Thymus (tissue), 11 donors: ENCODE measurements at regions not wholly inside any gene's neighbourhood (a gene's known extent, or its start where the extent isn't known, plus 50 kb on each side); places are given as distances from the start of the nearest gene placed in this dataset.
"Not testable (repeated sequence)": the region's sequence is repeated elsewhere in the genome, so short reads cannot be mapped to it uniquely, and the experiment has no call there.

Source experiments
- DNase-seq, 9 donors: peaks; one replicate each; pipeline ENCODE4 v3.0.0-alpha.2; 2013; ENCODE audit warnings: low spot score in 9 of 9, low read depth in 6 of 9, missing footprints in 1 of 9
- H3K27ac ChIP-seq, 2 donors: one replicate each; pipeline ENCODE4 v1.5.1; 2013; ENCODE audit warnings: control low read depth in 1 of 2, low read depth in 1 of 2, low read length in 1 of 2, mild to moderate bottlenecking in 1 of 2, moderate library complexity in 1 of 2
- H3K27me3 ChIP-seq, 2 donors: one replicate each; pipeline ENCODE4 v1.5.1; 2013; ENCODE audit warnings: low read length in 1 of 2; ENCODE audit not compliant: control insufficient read depth in 2 of 2, insufficient read depth in 1 of 2
- H3K36me3 ChIP-seq, 2 donors: one replicate each; pipeline ENCODE4 v1.5.1; 2013; ENCODE audit warnings: low read length in 1 of 2, mild to moderate bottlenecking in 1 of 2, moderate library complexity in 1 of 2; ENCODE audit not compliant: control insufficient read depth in 2 of 2, insufficient read depth in 2 of 2
- H3K4me1 ChIP-seq, 2 donors: one replicate each; pipeline ENCODE4 v1.5.1; 2013; ENCODE audit warnings: low read length in 2 of 2; ENCODE audit not compliant: control insufficient read depth in 2 of 2, insufficient read depth in 2 of 2
- H3K4me3 ChIP-seq, 2 donors: one replicate each; pipeline ENCODE4 v1.5.1; 2013; ENCODE audit warnings: low read length in 2 of 2, control low read depth in 1 of 2, mild to moderate bottlenecking in 1 of 2
- H3K9me3 ChIP-seq, 2 donors: one replicate each; pipeline ENCODE4 v1.5.1; 2013; ENCODE audit warnings: low read length in 1 of 2, mild to moderate bottlenecking in 1 of 2; ENCODE audit not compliant: control insufficient read depth in 2 of 2, insufficient read depth in 1 of 2
- WGBS: extraction: QIAGEN DNeasy Blood & Tissue Kit; methylation state at CpG from one replicate; pipeline ENCODE4 v1.1.7; 2013; 5-methylcytosine and 5-hydroxymethylcytosine counted together
- donor health status: healthy.

DNA sequence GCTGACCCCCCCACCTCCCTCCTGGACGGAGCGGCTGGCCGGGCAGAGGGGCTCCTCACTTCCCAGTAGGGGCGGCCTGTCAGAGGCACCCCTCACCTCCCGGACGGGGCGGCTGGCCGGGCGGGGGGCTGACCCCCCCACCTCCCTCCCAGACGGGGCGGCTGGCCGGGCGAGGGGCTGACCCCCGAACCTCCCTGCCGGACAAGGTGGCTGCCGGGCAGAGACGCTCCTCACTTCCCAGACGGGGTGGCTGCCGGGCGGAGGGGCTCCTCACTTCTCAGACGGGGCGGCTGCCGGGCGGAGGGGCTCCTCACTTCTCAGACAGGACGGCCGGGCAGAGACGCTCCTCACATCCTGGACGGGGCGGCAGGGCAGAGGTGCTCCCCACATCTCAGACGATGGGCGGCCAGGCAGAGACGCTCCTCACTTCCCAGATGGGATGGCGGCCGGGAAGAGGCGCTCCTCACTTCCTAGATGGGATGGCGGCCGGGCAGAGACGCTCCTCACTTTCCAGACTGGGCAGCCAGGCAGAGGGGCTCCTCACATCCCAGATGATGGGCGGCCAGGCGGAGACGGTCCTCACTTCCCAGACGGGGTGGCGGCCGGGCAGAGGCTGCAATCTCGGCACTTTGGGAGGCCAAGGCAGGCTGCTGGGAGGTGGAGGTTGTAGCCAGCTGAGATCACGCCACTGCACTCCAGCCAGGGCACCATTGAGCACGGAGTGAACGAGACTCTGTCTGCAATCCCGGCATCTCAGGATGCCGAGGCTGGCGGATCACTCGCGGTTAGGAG, 66.2 kb upstream of the PAPPA2 start:
- not testable (repeated sequence) for H3K36me3 ChIP-seq, H3K4me3 ChIP-seq, DNase-seq, H3K9me3 ChIP-seq, H3K27ac ChIP-seq, H3K27me3 ChIP-seq, H3K4me1 ChIP-seq
- WGBS: 99% methylated on average over 49 of the region's 53 CpGs

DNA sequence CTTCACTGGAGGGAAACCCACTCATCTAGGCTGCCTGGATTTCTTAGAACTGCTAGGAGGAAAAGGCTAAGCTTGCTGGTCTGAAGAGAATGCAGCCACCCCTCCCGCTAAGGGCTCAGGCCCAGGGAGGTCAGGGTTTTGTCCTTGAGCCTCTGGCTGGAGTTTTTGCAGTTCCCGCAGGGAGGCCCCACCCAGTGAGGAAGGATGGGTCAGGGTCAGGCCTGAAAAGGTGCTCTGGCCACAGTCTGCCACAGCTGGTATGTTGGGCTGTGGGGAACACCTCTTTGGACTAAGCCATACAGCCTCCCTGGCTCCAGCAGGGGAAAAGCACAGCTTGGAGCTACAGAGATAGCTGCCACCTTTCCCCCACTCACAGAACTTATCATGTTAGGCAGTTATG, 71.4 kb upstream of the PAPPA2 start:
- no peak overlapping the region for H3K4me3 ChIP-seq
- H3K27ac ChIP-seq: no peak overlapping the region
- H3K36me3 ChIP-seq: no peaks in the 10 kb centered on the region
- 90% methylated on average over 2 of the region's 2 CpGs for WGBS
- DNase-seq: no peak
- no peaks in the 10 kb centered on the region for H3K9me3 ChIP-seq
- H3K27me3 ChIP-seq: no peaks in the 10 kb centered on the region
- no peaks in the 10 kb centered on the region for H3K4me1 ChIP-seq

DNA sequence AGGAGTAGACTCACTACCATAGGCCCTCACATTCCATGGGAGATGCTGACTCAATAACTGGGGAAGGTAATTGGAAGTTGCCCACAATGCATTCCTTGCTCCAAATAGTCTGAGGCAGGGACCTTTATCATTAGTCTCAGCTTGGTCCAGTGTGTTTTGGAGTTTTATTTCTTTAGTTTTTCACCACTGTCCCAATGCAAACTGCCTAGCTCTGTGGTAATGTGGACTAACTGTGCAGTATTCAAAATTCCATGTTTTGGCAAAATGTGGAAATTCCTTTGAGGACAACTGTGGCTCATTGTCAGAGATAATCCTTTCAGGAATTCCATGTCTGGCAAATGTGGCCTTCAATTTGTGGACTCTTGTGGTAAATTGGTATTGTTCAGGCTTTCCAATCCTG, 78.1 kb upstream of the PAPPA2 start:
- DNase-seq: no peak
- Histone ChIP-seq H3K9me3 (no peaks in the 10 kb centered on the region), H3K27ac (no peak overlapping the region), H3K4me3 (no peak overlapping the region), H3K27me3 (no peaks in the 10 kb centered on the region), H3K36me3 (no peaks in the 10 kb centered on the region), H3K4me1 (no peaks in the 10 kb centered on the region)

DNA sequence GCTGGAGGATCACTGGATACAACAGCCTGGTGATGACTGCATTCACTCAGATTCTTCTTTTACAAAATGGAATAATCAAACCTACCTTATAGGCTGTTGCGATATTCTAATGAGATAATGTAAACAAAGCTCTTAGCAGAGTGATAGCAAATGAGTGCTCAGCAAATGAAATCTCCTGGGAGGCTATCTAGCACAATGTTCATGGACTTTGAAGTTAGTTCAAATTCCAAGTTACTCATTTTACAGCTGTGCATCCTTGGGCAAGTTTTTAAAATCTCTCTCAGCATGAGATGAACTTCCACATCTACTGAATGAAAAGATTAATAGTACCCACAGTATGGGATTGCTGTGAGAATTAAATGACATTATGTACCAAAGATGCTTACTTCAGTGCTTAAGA, 80.8 kb upstream of the PAPPA2 start:
- H3K9me3 ChIP-seq: no peaks in the 10 kb centered on the region

DNA sequence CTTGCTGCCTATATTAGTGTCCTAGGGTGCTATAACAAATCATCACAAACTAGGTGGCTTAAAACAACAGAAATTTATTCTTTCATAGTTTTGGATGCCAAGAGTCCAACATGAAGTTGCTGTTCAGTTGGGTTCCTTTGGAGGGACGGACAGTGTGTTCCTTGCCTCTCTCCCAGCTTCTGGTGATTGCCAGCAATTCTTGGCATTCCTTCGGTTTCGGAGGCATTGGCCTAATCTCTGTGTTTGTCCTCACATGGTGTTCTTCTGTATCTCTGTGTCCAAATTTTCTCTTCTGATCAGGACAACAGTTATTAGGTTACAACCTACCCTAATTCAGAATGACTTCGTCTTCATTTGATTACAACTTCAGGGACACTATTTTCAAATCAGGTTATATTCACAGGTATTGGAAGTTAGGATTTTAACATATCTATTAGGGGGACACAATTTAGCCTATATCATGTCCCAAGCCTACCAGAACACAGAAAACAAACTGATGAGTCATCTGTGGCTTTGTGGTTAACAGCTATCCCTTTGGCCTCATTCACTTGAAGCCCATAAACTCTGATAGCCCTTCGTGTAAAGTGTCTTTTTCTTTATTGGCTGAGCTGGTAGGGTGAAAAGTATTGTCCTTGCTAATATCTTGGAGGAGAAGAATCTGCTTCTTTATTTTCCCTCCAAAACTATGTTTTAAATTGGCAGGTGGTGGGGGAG, 83.2 kb upstream of the PAPPA2 start:
- Histone ChIP-seq H3K9me3 (no peaks in the 10 kb centered on the region), H3K27ac (no peak overlapping the region), H3K4me3 (no peak overlapping the region), H3K27me3 (no peaks in the 10 kb centered on the region), H3K36me3 (no peaks in the 10 kb centered on the region), H3K4me1 (no peaks in the 10 kb centered on the region)
- no peak for DNase-seq
- WGBS: 83% methylated on average over 5 of the region's 5 CpGs

More for the DNA sequence above, 80.8 kb upstream of the PAPPA2 start:
- DNase-seq: no peak
- H3K27ac ChIP-seq: no peak overlapping the region
- H3K4me1 ChIP-seq: no peaks in the 10 kb centered on the region
- H3K27me3 ChIP-seq: no peaks in the 10 kb centered on the region
- H3K4me3 ChIP-seq: no peak overlapping the region
- H3K36me3 ChIP-seq: no peaks in the 10 kb centered on the region
- 93% methylated on average over 1 of the region's 1 CpG for WGBS

DNA sequence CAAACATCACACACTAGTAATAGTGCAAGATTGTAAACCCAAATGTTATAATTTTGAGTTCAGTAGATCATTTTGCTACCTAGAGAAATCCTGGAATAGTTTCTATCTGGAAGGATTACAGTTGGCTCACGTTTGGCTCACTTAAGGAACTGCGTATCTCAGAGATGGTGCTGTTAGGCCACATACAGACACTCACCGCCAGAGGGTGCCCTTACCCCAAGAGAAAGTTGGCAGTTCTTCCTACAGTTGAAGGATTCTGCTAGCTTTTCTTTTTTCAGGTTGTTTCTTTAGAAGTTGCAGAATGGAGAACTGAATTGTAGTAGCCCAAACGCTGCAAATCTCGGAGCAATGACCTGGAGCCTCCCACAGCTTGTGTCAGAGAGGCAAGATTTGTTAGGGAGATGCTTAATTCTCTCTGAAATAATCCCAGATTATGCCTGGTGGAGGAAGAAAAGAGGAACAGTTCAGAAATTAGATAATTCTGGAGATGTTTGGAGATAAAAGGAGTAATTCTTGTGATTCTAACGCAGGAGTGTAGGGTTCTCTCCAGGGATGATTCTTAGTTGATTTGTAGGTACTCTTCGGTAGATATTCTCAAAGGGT, 87.9 kb upstream of the PAPPA2 start:
- peak; percentile 4 to 51 (median 21) for DNase-seq
- no peak overlapping the region for H3K4me3 ChIP-seq
- H3K27ac ChIP-seq: no peak overlapping the region
- no peaks in the 10 kb centered on the region for H3K36me3 ChIP-seq
- no peaks in the 10 kb centered on the region for H3K27me3 ChIP-seq
- WGBS: 28% methylated on average over 7 of the region's 7 CpGs
- no peaks in the 10 kb centered on the region for H3K4me1 ChIP-seq
- H3K9me3 ChIP-seq: no peaks in the 10 kb centered on the region

DNA sequence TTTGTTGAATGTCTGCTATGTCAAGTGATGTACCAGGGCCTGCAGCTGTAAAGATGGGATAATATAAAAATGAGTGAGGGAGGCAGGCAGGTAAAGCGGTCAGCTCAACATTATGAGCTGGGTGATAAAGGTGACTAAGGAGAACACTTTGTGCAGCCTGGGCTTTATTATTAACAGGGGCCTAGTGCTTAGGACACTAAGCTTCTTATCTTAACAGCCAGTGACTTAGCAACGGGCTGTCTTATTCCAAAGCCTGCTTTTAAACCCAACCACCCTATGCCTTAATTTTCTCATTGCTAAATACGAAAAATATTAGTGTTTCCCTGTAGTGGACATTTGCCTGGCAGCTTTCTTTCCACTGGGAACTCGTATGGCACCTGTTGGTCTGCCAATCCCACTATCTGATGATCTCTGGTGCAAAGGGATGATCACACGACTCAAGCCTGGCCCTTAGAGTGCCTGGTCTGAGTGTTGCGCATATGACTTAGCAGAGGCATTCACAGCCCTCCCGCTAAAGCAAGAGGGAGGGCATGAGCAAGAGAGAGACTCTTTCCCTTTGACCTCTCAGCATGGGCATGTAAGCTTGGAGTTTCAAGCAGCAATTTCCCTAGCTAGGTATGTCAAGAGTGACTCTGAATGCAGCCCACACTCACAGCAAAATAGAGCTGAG, 98.6 kb upstream of the PAPPA2 start:
- Histone ChIP-seq H3K4me3 (no peak overlapping the region), H3K4me1 (no peaks in the 10 kb centered on the region), H3K27me3 (no peaks in the 10 kb centered on the region), H3K9me3 (no peaks in the 10 kb centered on the region), H3K27ac (no peak overlapping the region), H3K36me3 (no peaks in the 10 kb centered on the region)
- WGBS: 67% methylated on average over 7 of the region's 7 CpGs
- DNase-seq: no peak

DNA sequence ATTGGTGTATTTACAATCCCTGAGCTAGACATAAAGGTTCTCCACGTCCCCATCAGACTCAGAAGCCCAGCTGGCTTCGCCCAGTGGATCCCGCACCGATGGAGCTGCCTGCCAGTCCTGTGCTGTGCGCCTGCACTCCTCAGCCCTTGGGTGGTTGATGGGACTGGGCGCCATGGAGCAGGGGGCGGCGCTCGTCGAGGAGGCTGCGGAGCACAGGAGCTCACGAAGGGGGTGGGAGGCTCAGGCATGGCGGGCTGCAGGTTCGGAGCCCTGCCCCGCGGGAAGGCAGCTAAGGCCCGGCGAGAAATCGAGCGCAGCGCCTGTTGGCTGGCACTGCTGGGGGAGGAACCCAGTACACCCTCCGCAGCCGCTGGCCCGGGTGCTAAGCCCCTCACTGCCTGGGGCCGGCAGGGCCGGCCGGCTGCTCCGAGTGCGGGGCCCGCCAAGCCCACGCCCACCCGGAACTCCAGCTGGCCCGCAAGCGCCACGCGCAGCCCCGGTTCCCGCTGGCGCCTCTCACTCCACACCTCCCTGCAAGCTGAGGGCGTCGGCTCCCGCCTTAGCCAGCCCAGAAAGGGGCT, 113.8 kb upstream of the PAPPA2 start:
- H3K4me3 ChIP-seq, H3K27ac ChIP-seq, H3K36me3 ChIP-seq, DNase-seq, H3K4me1 ChIP-seq, H3K9me3 ChIP-seq, H3K27me3 ChIP-seq: not testable (repeated sequence)
- 96% methylated on average over 40 of the region's 42 CpGs for WGBS

DNA sequence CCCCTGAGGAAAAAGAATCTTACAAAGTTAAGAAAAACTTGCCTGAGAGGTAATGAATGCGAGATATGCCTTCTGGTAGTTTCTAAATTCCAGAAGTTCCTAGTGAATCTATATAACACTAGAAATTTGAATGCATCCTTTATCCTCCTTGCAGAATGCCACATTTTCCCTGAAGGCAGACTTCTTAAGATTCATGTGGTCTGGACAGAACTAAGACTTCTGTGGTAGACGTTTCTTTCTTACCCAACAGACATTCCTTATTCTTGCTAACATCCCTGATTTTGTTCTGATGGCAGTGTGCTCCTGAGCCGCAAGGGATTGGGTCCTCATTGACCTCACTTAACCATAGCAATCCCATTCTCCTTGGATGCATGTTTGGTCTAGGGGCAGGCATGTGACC, 121.3 kb upstream of the PAPPA2 start:
- no peaks in the 10 kb centered on the region for H3K4me1 ChIP-seq
- no peak for DNase-seq
- no peaks in the 10 kb centered on the region for H3K27me3 ChIP-seq
- peaks cover 0 to 4% of the 10 kb centered on the region in 2 donors for H3K9me3 ChIP-seq
- H3K4me3 ChIP-seq: no peak overlapping the region
- no peaks in the 10 kb centered on the region for H3K36me3 ChIP-seq
- WGBS: 91% methylated on average over 3 of the region's 3 CpGs
- H3K27ac ChIP-seq: no peak overlapping the region
